OCI-LY1 (cell line): ENCODE measurements at regions not wholly inside any gene's neighbourhood (a gene's known extent, or its start where the extent isn't known, plus 50 kb on each side); places are given as distances from the start of the nearest gene placed in this dataset.

ENCODE experiments used
- CTCF ChIP-seq: fragments of 200-600 bp; sonication (generic), shearing (Covaris generic); IDR thresholded peaks from 2 replicates; pipeline ENCODE4 v1.5.1; 2017; ENCODE audit warnings: mild to moderate bottlenecking, antibody characterized with exemption, low read length, moderate library complexity, mixed read lengths
- EZH2 ChIP-seq: fragments of 200-600 bp; sonication (generic), shearing (Covaris generic); IDR thresholded peaks from 2 replicates; pipeline ENCODE4 v1.8.0; 2017; ENCODE audit warnings: borderline replicate concordance, mixed run types, mild to moderate bottlenecking, antibody characterized with exemption, low read length, moderate library complexity, mixed read lengths

- TF ChIP-seq EZH2 (no peak), CTCF (no peak)
Observed at GRCh38 chr11:56885854-56886253, 102.9 kb upstream of the OR5AK2 start.
